HG03066 (cell line): ENCODE measurements at regions not wholly inside any gene's neighbourhood (a gene's known extent, or its start where the extent isn't known, plus 50 kb on each side); places are given as distances from the start of the nearest gene placed in this dataset.
"Not testable (repeated sequence)": the region's sequence is repeated elsewhere in the genome, so short reads cannot be mapped to it uniquely, and the experiment has no call there.

Experiments used
- ATAC-seq: cut with Tn5 transposase; IDR thresholded peaks from one replicate; pipeline ENCODE4 v1.9.1; 2021; ENCODE audit warnings: low read depth; ENCODE audit not compliant: unreplicated experiment

GRCh38 chr12:85626001-85626783, 210.0 kb downstream of the RASSF9 start:
- ATAC-seq, result no peak

GRCh38 chr12:85626784-85627171, 209.4 kb downstream of the RASSF9 start:
- ATAC-seq, result no peak

DNA sequence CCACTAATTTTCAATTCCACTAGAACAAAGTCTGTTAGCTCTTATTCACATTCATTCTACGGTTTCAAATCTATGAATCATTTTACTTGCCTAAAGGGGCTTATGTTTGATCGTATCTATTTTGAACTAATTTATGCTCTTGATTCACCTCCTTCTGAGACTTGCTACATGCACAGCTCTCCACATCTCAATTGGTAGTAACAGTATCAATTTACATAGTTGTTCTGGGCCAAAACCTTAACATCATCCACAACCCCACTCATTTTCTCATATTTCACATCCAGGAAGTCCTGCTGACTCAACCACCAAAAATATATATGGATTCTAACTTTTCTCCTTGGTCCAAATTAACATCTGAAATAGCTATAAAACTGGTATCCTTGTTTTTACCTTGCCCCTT, 208.6 kb downstream of the RASSF9 start:
- no peak for ATAC-seq

- not testable (repeated sequence) for ATAC-seq
These were observed 207.6 kb downstream of the RASSF9 start for GRCh38 chr12:85628562-85628961.

GRCh38 chr12:85630851-85631250, 205.4 kb downstream of the RASSF9 start:
- ATAC-seq, result no peak

DNA sequence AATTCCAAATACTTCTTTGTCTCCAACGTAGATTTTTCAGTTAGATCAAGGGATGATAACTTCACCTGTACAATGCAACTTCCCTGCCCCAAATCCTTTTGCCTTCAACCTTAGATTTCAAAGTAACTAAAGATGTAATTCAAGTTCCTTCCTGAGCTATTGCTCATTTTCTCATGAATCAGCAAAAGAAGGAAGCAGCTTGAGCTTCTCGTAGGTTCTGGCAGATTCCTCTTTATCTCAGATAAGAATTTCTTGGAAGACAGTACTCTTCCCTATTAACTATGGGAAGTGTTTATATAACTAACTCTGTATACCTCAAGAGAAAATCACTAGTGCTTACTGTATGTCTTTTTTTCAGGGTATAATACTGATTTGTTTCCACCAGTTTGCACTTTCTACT, 203.8 kb downstream of the RASSF9 start:
- no peak for ATAC-seq

GRCh38 chr12:85633491-85633890, 202.7 kb downstream of the RASSF9 start:
- ATAC-seq, result no peak

DNA sequence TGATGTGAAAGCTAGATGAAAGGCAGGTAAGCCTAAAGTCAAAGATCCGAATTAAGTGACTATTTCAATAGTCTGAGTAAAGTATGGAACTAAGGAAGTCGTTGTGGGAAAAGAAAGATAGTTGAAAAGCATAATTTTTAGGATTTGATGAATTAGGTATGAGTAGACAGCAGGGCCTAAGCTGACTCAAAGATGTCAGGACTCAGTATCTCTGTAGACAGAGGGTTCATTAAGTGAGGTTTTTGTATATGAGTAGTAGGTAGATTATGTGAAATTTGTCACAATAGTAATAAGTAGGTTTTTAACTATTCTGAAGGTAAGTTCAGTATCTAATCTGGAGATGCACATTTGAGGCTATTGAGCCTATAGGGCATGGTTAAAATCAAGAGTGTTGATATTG, 196.4 kb downstream of the RASSF9 start:
- ATAC-seq, result no peak

GRCh38 chr12:85641796-85642195, 194.4 kb downstream of the RASSF9 start:
- no peak for ATAC-seq

GRCh38 chr12:85642288-85642687, 193.9 kb downstream of the RASSF9 start:
- no peak for ATAC-seq

GRCh38 chr12:85642808-85643207, 193.4 kb downstream of the RASSF9 start:
- ATAC-seq, result no peak

GRCh38 chr12:85644508-85644907, 191.7 kb downstream of the RASSF9 start:
- no peak for ATAC-seq

- no peak for ATAC-seq
These were observed 182.3 kb downstream of the RASSF9 start for GRCh38 chr12:85653731-85654455.

GRCh38 chr12:85654456-85654840, 181.8 kb downstream of the RASSF9 start:
- ATAC-seq, result no peak

- no peak for ATAC-seq
These were observed 179.6 kb downstream of the RASSF9 start for GRCh38 chr12:85656561-85656960.

- no peak for ATAC-seq
These were observed 179.0 kb downstream of the RASSF9 start for GRCh38 chr12:85657251-85657650.

GRCh38 chr12:85657836-85658630, 178.2 kb downstream of the RASSF9 start:
- no peak for ATAC-seq

GRCh38 chr12:85659754-85660530, 176.3 kb downstream of the RASSF9 start:
- ATAC-seq, result no peak

DNA sequence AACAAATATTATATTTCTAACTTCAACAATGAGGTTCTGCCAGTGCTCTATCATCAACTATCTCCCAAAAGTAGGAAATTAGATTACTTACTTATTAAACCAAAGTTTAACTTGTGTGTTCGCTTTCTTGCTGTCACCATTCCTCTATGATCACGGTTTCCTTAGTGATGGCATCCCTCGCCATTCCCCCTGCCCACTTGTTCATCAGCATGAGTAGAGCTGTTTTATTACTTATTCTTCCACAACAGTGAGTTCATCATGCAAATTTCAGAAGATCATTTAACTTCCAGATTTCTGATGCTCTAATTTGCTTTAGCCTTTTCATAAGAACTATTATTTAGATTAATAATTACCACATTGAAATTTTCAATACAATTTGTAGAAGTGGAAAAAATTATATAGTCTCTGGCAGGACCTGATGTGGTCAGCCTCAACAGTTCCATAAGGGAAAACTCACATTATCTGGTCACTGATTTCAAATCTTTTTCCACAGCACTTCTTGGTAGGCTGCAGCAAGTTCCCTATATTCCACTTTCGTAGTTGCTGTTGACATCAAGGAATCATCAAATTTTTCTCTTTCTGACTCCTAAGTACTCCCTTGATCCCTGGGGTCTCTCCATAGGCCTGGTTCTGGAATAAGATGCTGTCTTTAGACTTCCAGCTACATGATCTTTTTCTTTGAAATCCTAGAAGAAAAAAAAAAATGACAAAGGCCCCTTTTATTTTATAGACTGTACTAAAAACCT, 174.6 kb downstream of the RASSF9 start:
- ATAC-seq, result no peak

- ATAC-seq, result no peak
These were observed 174.0 kb downstream of the RASSF9 start for GRCh38 chr12:85662207-85662602.
